Cardiac muscle cell (in vitro differentiated cells and primary cell): ENCODE measurements at regions not wholly inside any gene's neighbourhood (a gene's known extent, or its start where the extent isn't known, plus 50 kb on each side); places are given as distances from the start of the nearest gene placed in this dataset.

Source experiments
- DNase-seq, 2 donors: peaks; one replicate each; pipeline versions ENCODE4 v3.0.0 to v3.0.0-alpha.2; 2010 to 2017; ENCODE audit warnings: low read depth in 1 of 2, low spot score in 1 of 2
- H3K27ac ChIP-seq: fragments of 200-600 bp; sonication (generic); 2 replicates; pipeline ENCODE4 v1.5.1; 2016
- H3K27me3 ChIP-seq: fragments of 200-600 bp; sonication (generic); 2 replicates; pipeline ENCODE4 v1.6.0; 2016; ENCODE audit warnings: control low read depth
- H3K36me3 ChIP-seq: fragments of 200-600 bp; sonication (generic); 2 replicates; pipeline ENCODE4 v1.5.1; 2016; ENCODE audit warnings: control low read depth
- H3K4me1 ChIP-seq: fragments of 200-600 bp; sonication (generic); 2 replicates; pipeline ENCODE4 v1.8.1; 2017; ENCODE audit warnings: low read depth, mild to moderate bottlenecking, mixed run types
- H3K4me3 ChIP-seq: fragments of 200-600 bp; sonication (generic); 2 replicates; pipeline ENCODE4 v1.5.1; 2016; ENCODE audit warnings: mild to moderate bottlenecking
- H3K9me3 ChIP-seq: fragments of 200-600 bp; sonication (generic); 2 replicates; pipeline ENCODE4 v1.5.1; 2017; ENCODE audit warnings: low read depth, mild to moderate bottlenecking, control low read depth
- TF ChIP-seq, protein P1 (sequence below): IDR thresholded peaks from 2 replicates; pipeline ENCODE4 v1.5.1; 2012; ENCODE audit warnings: low read depth, mild to moderate bottlenecking, low read length

DNA sequence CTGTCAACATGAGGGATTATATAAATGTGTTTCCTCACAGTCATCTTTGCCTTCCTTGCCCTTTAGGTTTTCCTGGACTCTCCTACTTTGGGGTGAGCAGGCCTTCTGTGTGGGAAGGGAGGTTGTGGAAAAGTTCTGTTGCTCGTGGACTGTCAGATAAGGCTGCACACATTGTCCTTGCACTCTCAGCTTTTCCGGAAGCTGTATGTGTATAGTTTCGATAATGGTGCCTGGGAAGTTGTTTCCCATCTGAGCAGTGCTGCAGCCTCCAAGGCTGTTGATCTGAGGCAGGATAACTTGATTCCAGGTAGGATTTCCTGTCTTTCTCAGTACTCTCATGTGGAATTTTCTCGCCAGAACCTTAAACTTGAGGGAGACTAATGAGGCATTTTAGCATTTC, 297.8 kb upstream of the AZI2 start:
- no peaks in the 10 kb centered on the region for H3K36me3 ChIP-seq
- H3K27ac ChIP-seq, result no peak overlapping the region
- TF ChIP-seq, protein P1, sequence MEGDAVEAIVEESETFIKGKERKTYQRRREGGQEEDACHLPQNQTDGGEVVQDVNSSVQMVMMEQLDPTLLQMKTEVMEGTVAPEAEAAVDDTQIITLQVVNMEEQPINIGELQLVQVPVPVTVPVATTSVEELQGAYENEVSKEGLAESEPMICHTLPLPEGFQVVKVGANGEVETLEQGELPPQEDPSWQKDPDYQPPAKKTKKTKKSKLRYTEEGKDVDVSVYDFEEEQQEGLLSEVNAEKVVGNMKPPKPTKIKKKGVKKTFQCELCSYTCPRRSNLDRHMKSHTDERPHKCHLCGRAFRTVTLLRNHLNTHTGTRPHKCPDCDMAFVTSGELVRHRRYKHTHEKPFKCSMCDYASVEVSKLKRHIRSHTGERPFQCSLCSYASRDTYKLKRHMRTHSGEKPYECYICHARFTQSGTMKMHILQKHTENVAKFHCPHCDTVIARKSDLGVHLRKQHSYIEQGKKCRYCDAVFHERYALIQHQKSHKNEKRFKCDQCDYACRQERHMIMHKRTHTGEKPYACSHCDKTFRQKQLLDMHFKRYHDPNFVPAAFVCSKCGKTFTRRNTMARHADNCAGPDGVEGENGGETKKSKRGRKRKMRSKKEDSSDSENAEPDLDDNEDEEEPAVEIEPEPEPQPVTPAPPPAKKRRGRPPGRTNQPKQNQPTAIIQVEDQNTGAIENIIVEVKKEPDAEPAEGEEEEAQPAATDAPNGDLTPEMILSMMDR, result no peak
- H3K9me3 ChIP-seq, result no peaks in the 10 kb centered on the region
- no peak overlapping the region for H3K4me3 ChIP-seq
- no peak for DNase-seq
- no peaks in the 10 kb centered on the region for H3K27me3 ChIP-seq
- no peaks in the 10 kb centered on the region for H3K4me1 ChIP-seq

GRCh38 chr3:28649266-28649665, 300.6 kb upstream of the AZI2 start:
- TF ChIP-seq, protein P1, result no peak
- H3K36me3 ChIP-seq, result no peaks in the 10 kb centered on the region
- no peaks in the 10 kb centered on the region for H3K9me3 ChIP-seq

GRCh38 chr3:28651159-28651558, 302.5 kb upstream of the AZI2 start:
- TF ChIP-seq, protein P1, result no peak
- Histone ChIP-seq H3K27ac (no peak overlapping the region), H3K36me3 (no peaks in the 10 kb centered on the region), H3K4me3 (no peak overlapping the region), H3K9me3 (no peaks in the 10 kb centered on the region), H3K4me1 (no peaks in the 10 kb centered on the region), H3K27me3 (no peaks in the 10 kb centered on the region)
- DNase-seq, result peak in 1 of 2 donors; percentile 29

More at GRCh38 chr3:28649266-28649665, 300.6 kb upstream of the AZI2 start:
- Histone ChIP-seq H3K27me3 (no peaks in the 10 kb centered on the region), H3K27ac (no peak overlapping the region), H3K4me1 (no peaks in the 10 kb centered on the region), H3K4me3 (no peak overlapping the region)
- DNase-seq, result no peak

DNA sequence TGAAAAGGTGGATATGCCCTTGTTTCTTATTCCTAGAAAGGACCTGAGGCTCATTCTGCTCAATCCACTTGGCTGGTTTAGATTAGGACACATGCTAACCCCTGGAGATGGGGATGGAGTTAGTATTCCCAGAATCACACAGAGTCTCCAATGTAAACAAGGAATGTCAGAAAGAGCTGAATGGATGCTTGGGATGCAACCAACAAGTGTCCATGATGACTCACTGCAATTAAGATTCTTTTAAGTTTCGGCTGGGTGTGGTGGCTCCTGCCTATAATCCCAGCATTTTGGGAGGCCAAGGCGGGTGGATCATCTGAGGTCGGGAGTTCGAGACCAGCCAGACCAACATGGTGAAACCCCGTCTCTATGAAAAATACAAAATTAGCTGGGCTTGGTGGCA, 315.5 kb upstream of the AZI2 start:
- Histone ChIP-seq H3K27me3 (no peaks in the 10 kb centered on the region), H3K36me3 (no peaks in the 10 kb centered on the region), H3K27ac (no peak overlapping the region), H3K4me3 (no peak overlapping the region), H3K4me1 (peaks cover 6% of the 10 kb centered on the region), H3K9me3 (no peaks in the 10 kb centered on the region)
- TF ChIP-seq, protein P1, result no peak
- DNase-seq, result no peak

- peak; percentile 80 to 85 for DNase-seq
- no peak overlapping the region for H3K4me3 ChIP-seq
- no peaks in the 10 kb centered on the region for H3K36me3 ChIP-seq
These were observed 319.3 kb upstream of the AZI2 start for GRCh38 chr3:28667646-28668621.

More at GRCh38 chr3:28667646-28668621, 319.3 kb upstream of the AZI2 start:
- Histone ChIP-seq H3K27ac (peak overlapping the region; percentile 19), H3K27me3 (no peaks in the 10 kb centered on the region), H3K4me1 (peaks cover 6% of the 10 kb centered on the region), H3K9me3 (no peaks in the 10 kb centered on the region)
- TF ChIP-seq, protein P1, result peak; percentile 92
